ENCODE measurements at regions not wholly inside any gene's neighbourhood (a gene's known extent, or its start where the extent isn't known, plus 50 kb on each side); places are given as distances from the start of the nearest gene placed in this dataset.

DNA sequence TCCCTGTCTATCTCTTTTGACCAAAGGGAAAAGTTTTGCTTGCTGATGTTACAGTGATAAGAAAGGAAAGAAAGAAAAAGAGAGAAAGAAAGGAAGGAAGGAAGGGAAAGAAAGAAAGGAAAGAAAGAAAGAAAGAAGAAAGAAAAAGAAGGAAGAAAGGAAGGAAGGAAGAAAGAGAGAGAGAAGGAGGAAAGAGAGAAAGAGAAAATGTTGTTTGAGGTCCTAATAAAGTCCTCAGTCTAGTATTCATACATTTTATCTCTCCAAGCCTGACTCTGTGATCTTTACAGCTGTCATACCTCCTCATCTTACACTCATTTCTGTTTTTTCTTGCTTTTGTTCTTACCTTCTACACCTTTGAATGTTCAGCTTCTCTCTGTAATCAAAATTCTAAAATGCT lies 111.4 kb upstream of the MBNL1 start:
- DNase-seq = no peak

DNA sequence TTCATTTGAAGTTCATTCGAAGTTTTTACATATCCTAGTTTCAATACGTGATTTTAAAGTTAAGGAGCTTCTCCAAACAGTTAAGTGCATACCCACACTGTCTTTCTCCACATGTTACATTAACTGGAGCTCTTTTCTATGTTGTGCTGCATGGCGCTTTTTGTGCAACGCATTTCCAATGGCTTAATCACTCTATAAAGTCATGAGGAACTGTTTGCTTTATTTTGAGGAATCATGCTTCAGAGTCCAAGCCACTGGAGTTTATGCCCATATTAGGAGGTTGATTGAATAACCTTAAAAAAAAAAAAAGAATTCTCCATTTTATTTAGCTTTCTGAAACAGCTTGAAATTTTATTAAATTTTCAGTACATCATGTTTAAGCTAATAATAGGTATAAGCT lies 109.4 kb upstream of the MBNL1 start:
- no peak for DNase-seq

DNA sequence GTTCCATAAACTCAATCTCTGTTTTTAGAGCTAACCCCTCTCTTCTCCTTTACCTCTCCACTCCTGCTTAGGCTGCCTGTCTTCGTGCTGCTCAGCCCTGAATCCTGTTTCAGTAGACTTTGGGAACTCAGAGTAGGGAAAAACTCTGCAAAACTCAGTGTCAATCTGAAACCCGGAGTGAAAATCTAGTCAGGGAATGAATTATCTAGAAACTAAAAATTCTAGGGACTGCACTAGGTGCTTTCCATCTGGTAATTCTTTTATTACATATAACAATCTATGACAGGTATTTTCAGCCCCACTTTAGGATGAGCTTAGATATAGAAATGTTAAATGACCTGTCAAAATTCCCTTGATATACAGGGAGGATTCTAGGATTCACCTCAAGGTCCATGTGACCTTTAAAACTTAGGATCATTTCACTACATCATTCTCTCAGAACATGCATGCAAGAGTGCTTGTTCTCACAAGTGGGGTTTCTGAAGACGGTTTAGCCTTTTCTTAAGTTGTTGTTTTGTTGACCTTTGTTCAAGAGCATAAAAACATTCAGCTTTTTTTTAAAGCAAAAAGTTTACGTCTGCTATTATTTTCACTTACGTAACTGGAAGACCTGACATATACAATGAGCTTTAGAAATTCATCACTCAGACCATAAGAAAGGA lies 108.2 kb upstream of the MBNL1 start:
- DNase-seq = no peak

DNA sequence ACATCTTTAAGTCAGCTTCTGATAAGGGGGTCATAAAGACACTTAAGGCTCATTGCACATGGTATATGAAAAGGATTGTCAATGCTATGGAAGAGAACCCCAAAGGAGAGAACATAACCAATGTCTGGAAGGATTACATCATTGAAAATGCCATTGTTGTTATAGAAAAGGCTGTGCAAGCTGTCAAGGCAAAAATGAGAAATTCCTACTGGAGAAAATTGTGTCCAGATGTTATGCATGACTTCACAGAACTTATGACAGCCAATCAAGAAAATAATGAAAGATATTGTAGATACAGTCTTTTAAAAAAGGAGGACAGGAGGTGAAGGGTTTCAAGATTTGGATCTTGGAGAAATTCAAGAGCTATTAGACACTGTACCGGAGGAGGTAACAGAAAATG lies 96.3 kb upstream of the MBNL1 start:
- DNase-seq = no peak

DNA sequence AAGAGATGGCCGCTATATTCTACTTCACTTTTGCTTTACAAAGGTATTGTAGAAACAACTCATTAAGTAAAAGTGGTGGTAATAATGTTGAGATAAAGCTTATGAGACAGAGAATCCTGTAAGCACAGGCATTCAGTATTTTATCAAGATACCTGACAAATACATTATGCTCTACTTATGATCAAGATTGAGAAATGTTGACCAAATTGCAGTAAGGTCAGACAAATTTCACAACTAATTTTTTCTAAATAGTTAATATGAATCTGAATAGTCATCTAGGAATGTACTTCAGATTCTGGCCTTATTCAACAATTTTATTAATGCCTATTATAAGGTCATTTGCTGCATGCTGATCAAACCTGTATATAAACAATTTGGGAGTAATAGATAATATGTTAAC lies 95.1 kb upstream of the MBNL1 start:
- no peak for DNase-seq

DNA sequence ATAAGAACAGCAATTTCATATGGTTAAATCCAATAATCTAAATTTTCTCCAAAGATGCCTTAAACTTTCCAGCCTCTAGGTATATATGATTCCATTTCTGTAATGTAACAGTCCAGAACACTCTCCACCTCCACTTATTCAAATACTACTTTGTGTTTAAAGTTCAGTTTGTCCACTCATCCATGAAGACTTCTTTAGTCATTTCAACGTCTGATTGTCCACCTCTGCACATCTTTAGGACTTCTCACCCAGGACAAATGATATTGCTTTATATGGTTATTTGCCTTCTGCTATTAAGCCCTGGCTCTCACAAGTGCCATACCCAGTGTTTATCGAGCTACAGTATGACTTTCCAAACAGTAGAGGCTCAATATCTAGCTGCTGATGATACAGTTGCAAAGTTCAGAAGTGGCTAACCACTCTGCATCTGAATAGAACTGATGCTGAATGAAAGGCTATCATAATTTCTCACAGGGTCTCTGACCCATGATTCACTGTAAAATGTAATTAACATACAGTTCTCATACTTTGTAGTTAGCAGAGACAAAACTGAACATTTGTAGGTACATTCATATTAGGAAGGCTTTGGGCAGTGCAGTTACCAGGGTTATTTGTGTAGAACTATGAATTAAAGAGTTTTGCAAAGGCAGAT lies 93.7 kb upstream of the MBNL1 start:
- DNase-seq = no peak

DNA sequence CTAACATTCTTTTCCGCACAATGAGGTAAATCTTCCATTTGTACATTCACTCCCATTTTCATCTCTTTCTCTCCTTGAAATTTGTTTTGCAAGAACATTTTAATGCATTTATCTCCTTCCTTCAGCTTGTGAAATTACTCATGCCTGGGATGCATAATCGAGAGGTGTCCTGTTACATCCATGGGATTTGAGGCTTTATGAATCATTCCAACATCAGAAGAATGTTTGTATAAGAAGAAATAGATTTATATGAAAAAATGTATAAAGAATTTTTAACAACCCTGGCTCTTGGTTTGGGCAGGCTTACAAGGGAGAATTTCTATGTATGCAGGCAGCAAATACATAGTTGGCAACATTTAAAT lies 93.2 kb upstream of the MBNL1 start:
- no peak for DNase-seq

DNA sequence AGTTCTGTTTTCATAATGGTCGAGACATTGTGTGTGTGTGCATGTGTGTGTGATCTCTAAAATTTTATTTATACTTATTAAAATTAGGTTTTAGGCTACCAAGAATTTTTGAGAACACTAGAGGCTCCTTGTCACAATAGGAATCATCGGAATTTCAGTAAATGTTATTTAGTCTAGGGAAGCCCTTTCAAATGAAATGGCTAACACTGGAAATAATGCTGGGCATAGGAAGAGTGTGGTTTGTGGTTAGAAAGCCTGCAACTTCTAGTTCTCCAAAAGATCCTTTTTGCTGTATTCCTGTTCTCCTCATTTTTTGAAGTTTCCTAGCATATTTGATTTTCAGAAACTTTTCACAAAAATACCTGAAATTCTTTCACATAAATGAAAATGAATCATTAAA lies 92.5 kb upstream of the MBNL1 start:
- no peak for DNase-seq

DNA sequence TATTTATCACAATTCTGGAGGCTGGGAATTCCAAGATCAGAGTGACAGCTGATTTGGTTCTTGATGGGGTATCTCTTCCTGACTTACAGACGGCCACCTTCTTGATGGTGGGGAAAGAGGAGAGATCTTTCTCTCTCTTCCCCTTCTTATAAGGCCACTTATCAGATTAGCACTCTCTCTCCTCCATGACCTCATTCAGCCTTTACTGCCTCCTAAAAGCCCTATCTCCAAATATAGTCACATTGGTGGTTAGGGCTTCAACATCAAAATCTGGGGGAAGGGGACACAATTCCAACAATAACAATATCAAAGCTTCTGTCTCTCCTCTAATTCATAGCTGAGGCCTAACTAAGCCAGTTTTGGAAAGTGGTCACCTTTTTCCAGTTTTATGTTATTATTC lies 91.7 kb upstream of the MBNL1 start:
- no peak for DNase-seq

DNA sequence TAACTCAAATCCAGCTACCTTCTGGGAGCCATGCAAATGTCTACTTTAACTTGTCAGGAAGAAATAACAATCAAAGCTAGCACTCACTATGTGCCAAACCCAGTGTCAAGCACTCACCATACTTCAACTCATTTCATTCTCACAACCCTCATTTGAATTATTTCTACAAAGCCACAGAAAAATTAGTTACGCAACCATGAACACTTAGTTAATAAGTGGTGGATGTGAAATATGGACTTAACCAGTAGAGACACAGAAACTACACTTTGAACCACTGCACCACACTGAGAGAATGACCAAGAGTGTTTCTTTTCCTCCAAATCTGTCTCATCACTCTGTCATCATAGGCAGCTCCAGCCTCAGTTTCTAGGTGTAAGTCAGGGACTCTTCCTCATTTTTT lies 91.0 kb upstream of the MBNL1 start:
- DNase-seq = no peak

DNA sequence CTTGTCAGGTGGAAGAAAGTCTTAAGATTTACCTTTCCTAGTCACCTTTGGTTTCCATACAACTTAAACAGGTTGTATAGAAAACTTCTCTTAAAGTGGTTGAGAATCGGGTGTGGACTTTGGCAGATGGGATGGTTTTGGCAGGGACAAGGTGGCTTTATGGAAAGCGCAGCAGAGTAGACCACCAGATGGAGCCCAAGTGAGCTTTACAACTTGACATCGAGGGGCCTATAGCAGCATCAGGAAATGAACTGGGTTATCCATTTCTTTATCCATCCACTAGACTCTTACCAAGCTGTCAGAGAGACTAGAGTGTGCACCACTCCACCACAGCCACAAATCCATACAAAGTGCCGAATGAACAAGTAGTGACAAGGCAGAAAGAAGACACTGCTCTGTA lies 85.3 kb upstream of the MBNL1 start:
- DNase-seq = no peak

DNA sequence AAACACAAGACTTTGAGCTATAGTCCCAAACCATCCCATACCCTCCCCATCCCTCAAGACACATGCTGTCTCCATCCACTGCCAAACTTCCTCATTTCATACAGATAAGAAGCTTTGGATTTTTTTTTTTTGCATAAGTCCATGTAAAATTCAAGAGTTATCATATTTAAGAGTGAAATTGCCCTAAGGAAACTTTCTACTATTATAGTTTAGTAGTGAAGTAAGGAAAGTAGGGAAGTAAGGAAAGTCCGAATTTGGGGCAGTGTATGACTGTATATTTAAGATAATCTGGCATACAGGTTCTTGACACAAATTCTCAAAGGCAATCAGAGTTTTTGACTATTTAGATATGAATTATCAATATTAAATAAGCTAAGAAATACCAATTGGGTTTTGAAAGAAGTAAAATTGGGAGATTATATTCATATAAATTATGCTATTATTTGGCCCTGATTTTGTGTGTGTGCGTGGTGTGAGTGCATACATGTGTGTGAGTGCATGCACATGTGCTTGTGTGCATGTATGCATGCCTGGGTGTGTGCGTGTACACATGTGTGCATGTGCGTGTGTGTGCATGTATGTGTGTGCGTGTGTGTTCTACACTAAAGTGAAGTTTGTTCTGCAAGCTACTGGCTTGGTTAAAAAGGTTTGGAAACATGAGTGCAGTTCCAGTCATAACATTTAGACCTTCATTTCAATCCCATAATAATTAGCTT lies 83.6 kb upstream of the MBNL1 start:
- no peak for DNase-seq

DNA sequence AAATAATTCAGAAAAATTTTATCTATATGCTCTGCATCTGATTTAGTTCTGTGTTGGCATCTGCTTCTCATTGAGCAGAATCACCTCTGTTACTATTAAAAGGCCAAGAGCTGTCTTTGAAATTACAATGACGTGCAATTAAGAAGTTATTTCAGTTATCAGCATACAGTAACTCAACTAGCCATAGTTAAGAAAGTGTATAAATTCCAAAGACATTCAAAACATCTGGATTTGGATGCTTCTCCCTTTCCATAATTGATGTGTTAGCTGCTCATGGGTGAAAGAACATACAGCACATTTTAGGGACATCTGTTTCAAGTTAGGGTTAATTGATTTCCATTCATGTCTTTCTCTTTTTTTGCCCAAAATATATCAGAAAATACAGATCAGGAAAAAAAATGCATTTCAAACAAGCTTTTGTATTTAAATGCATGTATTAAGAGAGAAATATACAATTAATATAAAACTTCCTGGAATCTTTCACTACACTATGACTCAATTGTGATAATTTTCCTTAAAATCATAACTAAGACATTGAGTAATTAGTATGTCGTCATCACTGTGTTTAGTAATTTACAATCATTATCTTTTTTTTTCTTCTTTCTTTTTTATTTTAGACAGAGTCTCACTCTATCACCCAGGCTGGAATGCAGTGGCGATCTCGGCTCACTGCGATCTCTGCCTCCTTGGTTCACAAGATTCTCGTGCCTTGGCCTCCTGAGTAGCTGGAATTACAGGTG lies 82.7 kb upstream of the MBNL1 start:
- DNase-seq = no peak

DNA sequence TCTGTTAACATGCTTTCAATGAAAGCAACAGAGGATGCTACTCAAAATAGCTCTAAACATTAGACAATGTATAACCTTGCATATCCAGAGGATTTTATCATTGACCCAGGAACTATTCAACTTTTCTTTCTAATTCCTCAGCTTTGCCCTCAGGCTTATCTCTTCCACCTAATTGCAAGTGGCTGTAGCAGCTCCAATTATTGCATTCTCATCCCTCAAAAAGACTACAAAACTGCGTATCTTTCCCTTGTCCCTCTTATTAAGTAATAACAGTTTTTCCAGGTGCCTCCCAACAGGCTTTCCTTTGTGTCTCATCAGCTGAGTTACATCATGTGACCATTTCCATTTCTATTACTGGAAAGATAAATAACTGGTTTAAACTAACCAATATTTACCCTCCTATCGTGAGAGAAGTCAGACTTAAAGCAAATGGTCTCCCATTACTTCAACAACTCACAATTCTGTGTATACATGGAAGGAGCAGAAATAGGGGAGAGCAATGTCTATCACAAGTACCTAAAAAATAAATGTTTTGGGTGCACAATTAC lies 78.0 kb upstream of the MBNL1 start:
- DNase-seq = no peak

DNA sequence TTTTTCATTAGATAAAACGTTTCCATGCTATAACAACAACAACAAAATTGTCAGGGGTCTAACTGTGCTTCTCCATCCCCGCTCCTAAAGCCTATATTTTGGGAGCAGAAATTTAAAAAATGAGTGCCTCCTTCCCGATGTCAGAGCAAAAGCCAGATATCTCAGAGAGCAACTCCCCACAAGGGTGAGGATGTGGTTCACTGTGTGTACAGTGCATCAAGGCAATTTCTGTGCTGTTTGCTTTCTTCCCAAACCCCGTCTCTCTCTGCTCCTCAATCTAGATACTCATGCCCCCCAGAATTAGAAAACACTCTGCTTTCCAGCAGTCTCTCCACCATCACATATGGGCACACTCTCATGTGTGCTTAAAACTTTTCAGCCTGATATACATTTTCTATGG lies 76.7 kb upstream of the MBNL1 start:
- no peak for DNase-seq

DNA sequence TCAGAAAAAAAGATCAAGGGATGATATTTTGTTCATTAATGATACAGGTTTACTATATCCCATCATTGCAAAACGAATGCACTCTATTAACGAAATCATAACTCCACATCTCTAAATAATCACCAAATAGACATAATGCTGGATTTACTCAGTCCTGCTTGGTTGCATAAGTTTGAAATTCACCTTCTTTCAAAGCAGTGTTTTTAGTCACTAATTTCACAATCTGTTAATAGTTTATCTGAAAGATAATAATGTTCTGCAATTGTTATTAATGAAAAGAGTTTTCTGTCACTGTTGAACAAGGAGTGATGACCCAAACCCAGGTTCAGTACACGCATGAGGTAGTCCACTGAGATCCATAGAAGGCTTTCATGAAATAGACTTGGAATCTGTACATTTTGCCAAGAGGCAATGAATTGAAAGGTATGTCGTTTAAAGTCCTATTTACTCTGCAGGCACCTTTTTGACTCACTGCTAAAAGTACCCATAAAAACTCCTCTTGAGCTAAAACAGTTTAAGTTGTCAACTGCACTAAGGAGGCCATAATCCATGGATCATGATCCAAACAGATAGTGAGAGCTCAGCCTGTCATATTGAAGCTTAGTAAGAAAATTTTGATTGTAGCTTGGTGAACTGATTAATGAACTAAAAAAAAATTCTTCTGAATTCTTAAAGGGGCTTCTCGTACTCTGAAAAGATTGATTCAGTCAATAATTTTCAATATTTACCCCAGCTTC lies 75.6 kb upstream of the MBNL1 start:
- DNase-seq = no peak

DNA sequence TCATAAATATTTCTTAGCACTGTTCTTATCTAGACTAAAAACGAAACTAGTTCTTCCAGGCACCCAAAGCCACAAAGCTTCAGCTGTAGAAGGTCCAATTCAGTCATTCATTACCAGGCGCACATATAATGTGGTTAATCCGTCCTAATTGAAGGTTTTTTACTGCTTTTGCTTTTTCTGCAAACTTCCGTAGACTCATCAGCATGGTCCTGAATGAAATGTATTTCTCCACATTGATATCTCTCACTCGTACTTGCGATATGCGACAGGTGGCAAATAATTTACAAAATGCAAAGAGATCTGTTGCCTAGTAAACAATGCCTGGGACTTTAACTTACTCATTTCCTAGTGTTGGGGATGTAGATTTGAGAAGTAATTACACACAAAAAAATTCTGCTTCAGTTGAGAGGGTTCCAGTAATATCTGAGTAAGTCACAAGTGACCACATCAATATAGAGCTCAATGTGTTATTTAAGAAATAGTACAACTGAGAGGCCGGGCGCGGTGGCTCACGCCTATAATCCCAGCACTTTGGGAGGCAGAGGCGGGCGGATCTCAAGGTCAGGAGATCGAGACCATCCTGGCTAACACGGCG lies 75.0 kb upstream of the MBNL1 start:
- no peak for DNase-seq

DNA sequence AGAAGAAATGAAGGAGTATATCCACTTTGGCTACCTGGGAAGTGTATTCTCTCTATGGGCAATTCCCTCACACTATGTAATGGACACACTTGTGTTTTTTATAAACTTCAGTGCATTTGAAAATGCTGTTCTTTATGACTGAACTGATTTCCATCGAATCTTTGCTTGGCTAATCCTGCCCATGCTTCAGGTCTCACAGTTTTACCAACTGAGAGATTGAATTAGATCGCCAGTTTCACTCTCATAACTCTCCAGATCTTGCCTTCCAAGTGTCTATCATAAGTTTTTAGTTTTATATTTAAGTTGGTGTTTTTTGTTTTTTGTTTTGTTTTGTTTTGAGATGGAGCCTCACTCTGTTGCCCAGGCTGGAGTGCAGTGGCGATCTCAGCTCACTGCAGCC lies 73.5 kb upstream of the MBNL1 start:
- DNase-seq = no peak

DNA sequence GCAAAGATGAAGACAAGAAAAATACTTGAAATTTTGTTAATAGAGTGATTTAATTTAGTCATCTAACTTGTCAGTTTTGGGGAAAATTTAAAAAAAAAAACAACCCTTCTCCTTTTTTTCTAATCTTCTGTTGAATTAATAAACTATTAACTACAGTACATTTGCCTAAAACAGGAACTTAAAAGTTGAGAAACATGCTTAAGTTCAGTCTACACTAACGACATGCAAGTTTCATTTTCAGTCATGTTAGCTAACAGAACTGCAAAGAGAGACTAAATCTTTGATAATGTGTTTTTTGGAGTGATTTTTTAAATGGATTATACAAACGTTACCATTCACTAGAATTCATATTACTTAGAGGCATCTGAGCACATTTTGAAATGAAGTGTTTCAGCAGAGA lies 71.9 kb upstream of the MBNL1 start:
- no peak for DNase-seq

DNA sequence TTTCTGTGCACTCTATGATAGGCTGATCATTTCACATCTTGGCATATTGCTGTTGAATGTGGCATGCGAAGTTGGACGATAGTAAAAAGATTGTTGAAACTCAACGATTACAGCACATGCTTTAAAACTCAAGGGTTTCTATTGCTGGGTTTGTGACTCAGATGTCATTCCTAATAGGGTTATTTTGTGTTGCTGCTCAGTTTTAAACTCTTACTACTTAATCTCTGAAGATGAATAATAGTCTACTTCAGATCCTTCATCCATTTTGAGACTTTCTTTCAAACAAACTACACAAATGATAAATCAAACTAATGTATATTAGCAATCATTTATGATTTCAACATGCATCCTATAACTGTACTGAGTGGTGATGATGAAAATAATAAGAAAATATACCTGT lies 71.3 kb upstream of the MBNL1 start:
- DNase-seq = no peak

DNA sequence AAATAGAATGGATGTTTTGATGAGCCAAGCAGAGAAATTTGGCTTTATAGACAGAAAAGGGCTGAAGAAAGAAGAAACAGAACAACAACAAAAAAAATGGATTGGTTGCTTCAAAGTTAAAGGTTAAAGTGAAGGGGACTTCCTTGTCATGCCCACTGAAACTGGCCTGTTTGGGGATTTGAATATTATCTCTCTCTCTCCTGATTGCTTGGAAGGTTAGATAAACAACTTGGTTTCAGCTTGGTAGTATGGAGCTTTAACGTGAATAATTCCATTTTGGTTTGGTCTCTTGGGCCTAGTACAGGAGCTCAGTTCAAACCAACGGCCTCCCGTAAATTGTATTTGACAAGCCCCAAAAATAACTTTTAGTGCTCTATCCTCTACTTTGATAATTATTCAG lies 70.8 kb upstream of the MBNL1 start:
- no peak for DNase-seq

DNA sequence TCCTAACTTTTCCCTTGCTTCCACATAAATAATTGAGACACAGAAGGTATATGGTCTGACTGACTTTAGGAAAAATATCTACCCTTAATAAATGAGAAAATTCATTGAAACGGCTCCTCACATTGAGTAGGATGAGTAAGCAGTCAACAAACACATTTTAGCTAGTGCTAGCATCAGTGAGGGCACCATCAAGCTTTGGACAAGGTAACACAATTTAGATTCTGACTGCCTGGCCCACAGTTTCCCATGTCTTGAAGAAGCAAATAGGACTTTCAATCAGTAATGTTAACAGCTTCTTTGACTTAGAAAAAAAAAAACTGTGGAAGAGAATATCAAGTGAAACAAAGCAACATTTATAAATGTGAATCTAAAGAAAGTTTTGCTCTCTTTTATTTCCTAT lies 70.1 kb upstream of the MBNL1 start:
- no peak for DNase-seq
